ENCODE measurements at regions not wholly inside any gene's neighbourhood (a gene's known extent, or its start where the extent isn't known, plus 50 kb on each side); places are given as distances from the start of the nearest gene placed in this dataset.

DNA sequence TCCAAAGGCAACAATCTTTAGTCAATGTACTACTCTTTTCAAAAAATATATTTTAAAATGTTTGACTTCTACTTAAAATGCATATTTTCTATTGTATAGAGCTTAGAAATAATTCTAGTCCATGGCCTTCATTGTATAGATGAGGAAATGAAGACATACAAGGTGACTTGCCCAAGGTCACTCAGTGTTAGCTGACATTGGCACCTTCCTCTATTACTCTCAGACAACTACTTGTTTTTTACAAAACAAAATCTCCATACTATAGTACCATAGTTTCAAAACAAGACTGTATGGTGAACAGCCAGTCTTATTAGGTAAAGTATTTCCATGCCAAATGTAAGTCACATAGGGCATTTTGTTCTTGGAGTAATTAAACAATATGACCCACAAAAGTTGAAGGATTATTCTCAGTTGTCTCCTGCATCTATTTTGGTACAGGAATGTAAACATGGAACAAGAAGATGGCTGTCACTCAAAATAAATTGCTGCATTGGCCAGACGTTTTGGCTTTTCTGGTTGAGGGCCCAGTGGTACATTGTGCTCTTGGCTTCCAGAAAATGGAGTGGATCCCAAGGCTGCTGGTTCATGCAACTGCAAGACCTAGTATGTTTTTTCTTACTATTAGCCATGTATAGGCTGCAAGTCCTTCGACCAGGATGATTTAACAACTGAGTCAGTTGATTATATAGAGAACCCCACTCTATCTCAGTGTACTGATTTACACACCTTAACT is 54.3 kb upstream of the NOX3 start:
- TF ChIP-seq ARNTL (CRISPR knock-in tag; IDR thresholded peaks at IDR 0.05; ENCODE audit: borderline replicate concordance, low read depth) (no peak), BACH2 (CRISPR knock-in tag; IDR thresholded peaks at IDR 0.05; ENCODE audit: borderline replicate concordance) (no peak), CSDC2 (CRISPR knock-in tag; IDR thresholded peaks at IDR 0.05) (no peak), ZNF8 (CRISPR knock-in tag; IDR thresholded peaks at IDR 0.05) (no peak), OSR1 (CRISPR knock-in tag; IDR thresholded peaks at IDR 0.05) (no peak), RARB (CRISPR knock-in tag; IDR thresholded peaks at IDR 0.05) (no peak), ZFP30 (CRISPR knock-in tag; IDR thresholded peaks at IDR 0.05) (no peak), ZNF565 (CRISPR knock-in tag; conservative IDR thresholded peaks at IDR 0.05; ENCODE audit: low read depth) (no peak), TCF4 (CRISPR knock-in tag; IDR thresholded peaks at IDR 0.05; ENCODE audit: borderline replicate concordance) (no peak), ZNF70 (CRISPR knock-in tag; IDR thresholded peaks at IDR 0.05) (no peak), ZC3H10 (CRISPR knock-in tag; IDR thresholded peaks at IDR 0.05) (no peak), ESRRG (CRISPR knock-in tag; IDR thresholded peaks at IDR 0.05) (no peak), GLIS3 (CRISPR knock-in tag; IDR thresholded peaks at IDR 0.05) (no peak), PPARA (CRISPR knock-in tag; IDR thresholded peaks at IDR 0.05; ENCODE audit: borderline replicate concordance) (no peak), ISL1 (CRISPR knock-in tag; IDR thresholded peaks at IDR 0.05) (no peak)
- TF ChIP-seq, protein P1, sequence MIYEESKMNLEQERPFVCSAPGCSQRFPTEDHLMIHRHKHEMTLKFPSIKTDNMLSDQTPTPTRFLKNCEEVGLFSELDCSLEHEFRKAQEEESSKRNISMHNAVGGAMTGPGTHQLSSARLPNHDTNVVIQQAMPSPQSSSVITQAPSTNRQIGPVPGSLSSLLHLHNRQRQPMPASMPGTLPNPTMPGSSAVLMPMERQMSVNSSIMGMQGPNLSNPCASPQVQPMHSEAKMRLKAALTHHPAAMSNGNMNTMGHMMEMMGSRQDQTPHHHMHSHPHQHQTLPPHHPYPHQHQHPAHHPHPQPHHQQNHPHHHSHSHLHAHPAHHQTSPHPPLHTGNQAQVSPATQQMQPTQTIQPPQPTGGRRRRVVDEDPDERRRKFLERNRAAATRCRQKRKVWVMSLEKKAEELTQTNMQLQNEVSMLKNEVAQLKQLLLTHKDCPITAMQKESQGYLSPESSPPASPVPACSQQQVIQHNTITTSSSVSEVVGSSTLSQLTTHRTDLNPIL (CRISPR knock-in tag; IDR thresholded peaks at IDR 0.05; ENCODE audit: low read depth): no peak
- TF ChIP-seq, protein P2, sequence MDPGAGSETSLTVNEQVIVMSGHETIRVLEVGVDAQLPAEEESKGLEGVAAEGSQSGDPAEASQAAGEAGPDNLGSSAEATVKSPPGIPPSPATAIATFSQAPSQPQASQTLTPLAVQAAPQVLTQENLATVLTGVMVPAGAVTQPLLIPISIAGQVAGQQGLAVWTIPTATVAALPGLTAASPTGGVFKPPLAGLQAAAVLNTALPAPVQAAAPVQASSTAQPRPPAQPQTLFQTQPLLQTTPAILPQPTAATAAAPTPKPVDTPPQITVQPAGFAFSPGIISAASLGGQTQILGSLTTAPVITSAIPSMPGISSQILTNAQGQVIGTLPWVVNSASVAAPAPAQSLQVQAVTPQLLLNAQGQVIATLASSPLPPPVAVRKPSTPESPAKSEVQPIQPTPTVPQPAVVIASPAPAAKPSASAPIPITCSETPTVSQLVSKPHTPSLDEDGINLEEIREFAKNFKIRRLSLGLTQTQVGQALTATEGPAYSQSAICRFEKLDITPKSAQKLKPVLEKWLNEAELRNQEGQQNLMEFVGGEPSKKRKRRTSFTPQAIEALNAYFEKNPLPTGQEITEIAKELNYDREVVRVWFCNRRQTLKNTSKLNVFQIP (CRISPR knock-in tag; IDR thresholded peaks at IDR 0.05; ENCODE audit: borderline replicate concordance, low read depth): no peak
- TF ChIP-seq, protein P3, sequence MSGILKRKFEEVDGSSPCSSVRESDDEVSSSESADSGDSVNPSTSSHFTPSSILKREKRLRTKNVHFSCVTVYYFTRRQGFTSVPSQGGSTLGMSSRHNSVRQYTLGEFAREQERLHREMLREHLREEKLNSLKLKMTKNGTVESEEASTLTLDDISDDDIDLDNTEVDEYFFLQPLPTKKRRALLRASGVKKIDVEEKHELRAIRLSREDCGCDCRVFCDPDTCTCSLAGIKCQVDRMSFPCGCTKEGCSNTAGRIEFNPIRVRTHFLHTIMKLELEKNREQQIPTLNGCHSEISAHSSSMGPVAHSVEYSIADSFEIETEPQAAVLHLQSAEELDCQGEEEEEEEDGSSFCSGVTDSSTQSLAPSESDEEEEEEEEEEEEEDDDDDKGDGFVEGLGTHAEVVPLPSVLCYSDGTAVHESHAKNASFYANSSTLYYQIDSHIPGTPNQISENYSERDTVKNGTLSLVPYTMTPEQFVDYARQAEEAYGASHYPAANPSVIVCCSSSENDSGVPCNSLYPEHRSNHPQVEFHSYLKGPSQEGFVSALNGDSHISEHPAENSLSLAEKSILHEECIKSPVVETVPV (CRISPR knock-in tag; IDR thresholded peaks at IDR 0.05): no peak
- ATAC-seq: no peak

DNA sequence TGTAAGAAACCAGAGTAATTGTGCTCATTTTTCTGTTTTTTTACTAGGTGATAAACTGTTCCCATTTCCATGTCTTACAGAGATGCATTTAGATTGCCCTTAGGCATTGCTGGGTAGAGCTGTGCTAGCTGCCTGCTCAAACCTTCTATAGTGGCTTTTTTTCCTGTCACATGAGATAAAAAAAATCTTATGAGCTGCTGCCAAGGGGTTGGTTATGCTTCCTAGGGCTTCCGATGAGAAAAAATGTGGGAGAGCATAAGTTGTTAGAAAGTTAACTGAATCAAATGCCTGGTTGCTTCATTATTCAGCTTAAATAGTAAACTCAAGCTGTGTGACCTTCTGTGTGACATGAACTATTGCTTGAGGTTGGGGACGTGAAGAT is 50.0 kb upstream of the NOX3 start:
- TF ChIP-seq, protein P4, sequence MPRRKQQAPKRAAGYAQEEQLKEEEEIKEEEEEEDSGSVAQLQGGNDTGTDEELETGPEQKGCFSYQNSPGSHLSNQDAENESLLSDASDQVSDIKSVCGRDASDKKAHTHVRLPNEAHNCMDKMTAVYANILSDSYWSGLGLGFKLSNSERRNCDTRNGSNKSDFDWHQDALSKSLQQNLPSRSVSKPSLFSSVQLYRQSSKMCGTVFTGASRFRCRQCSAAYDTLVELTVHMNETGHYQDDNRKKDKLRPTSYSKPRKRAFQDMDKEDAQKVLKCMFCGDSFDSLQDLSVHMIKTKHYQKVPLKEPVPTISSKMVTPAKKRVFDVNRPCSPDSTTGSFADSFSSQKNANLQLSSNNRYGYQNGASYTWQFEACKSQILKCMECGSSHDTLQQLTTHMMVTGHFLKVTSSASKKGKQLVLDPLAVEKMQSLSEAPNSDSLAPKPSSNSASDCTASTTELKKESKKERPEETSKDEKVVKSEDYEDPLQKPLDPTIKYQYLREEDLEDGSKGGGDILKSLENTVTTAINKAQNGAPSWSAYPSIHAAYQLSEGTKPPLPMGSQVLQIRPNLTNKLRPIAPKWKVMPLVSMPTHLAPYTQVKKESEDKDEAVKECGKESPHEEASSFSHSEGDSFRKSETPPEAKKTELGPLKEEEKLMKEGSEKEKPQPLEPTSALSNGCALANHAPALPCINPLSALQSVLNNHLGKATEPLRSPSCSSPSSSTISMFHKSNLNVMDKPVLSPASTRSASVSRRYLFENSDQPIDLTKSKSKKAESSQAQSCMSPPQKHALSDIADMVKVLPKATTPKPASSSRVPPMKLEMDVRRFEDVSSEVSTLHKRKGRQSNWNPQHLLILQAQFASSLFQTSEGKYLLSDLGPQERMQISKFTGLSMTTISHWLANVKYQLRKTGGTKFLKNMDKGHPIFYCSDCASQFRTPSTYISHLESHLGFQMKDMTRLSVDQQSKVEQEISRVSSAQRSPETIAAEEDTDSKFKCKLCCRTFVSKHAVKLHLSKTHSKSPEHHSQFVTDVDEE (CRISPR knock-in tag; IDR thresholded peaks at IDR 0.05): no peak
- TF ChIP-seq, protein P1 (CRISPR knock-in tag; IDR thresholded peaks at IDR 0.05; ENCODE audit: low read depth): no peak
- TF ChIP-seq, protein P5, sequence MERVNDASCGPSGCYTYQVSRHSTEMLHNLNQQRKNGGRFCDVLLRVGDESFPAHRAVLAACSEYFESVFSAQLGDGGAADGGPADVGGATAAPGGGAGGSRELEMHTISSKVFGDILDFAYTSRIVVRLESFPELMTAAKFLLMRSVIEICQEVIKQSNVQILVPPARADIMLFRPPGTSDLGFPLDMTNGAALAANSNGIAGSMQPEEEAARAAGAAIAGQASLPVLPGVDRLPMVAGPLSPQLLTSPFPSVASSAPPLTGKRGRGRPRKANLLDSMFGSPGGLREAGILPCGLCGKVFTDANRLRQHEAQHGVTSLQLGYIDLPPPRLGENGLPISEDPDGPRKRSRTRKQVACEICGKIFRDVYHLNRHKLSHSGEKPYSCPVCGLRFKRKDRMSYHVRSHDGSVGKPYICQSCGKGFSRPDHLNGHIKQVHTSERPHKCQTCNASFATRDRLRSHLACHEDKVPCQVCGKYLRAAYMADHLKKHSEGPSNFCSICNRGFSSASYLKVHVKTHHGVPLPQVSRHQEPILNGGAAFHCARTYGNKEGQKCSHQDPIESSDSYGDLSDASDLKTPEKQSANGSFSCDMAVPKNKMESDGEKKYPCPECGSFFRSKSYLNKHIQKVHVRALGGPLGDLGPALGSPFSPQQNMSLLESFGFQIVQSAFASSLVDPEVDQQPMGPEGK (CRISPR knock-in tag; IDR thresholded peaks at IDR 0.05; ENCODE audit: borderline replicate concordance): no peak
- TF ChIP-seq BACH2 (CRISPR knock-in tag; IDR thresholded peaks at IDR 0.05; ENCODE audit: borderline replicate concordance) (no peak), ZNF70 (CRISPR knock-in tag; IDR thresholded peaks at IDR 0.05) (no peak), ZFP3 (CRISPR knock-in tag; IDR thresholded peaks at IDR 0.05) (no peak), CSDC2 (CRISPR knock-in tag; IDR thresholded peaks at IDR 0.05) (no peak), ZC3H10 (CRISPR knock-in tag; IDR thresholded peaks at IDR 0.05) (no peak), TOX (CRISPR knock-in tag; IDR thresholded peaks at IDR 0.05; ENCODE audit: borderline replicate concordance) (no peak), SNAI2 (CRISPR knock-in tag; IDR thresholded peaks at IDR 0.05) (no peak), GLIS3 (CRISPR knock-in tag; IDR thresholded peaks at IDR 0.05) (no peak)
- TF ChIP-seq, protein P2 (CRISPR knock-in tag; IDR thresholded peaks at IDR 0.05; ENCODE audit: borderline replicate concordance, low read depth): no peak
- ATAC-seq: no peak; the same call in 2 of the 3 replicates
